Activated naive CD8-positive, alpha-beta T cell treated with anti-CD3 and anti-CD28 coated beads, Interleukin-2, amount 50 U/mL, for 24 hours (primary cell): ENCODE measurements at regions not wholly inside any gene's neighbourhood (a gene's known extent, or its start where the extent isn't known, plus 50 kb on each side); places are given as distances from the start of the nearest gene placed in this dataset.
"Not testable (repeated sequence)": the region's sequence is repeated elsewhere in the genome, so short reads cannot be mapped to it uniquely, and the experiment has no call there.

Experiments
- ATAC-seq: fragments of 150-1000 bp; cut with Tn5 transposase; one replicate; pipeline ENCODE4 v1.10.0; 2021
- DNase-seq: peaks from one replicate; pipeline ENCODE4 v3.0.0; 2021
- H3K27ac Mint-ChIP-seq: one replicate; pipeline ENCODE4 v1.8.0; 2021; ENCODE audit warnings: mild to moderate bottlenecking, mixed read lengths
- H3K27me3 Mint-ChIP-seq: one replicate; pipeline ENCODE4 v1.8.0; 2021; ENCODE audit warnings: mixed read lengths
- H3K36me3 Mint-ChIP-seq: one replicate; pipeline ENCODE4 v1.8.0; 2021; ENCODE audit warnings: low read depth, mixed read lengths
- H3K4me1 Mint-ChIP-seq: one replicate; pipeline ENCODE4 v1.8.0; 2021; ENCODE audit warnings: mixed read lengths
- H3K4me3 Mint-ChIP-seq: one replicate; pipeline ENCODE4 v1.8.0; 2021; ENCODE audit warnings: mild to moderate bottlenecking, moderate library complexity, mixed read lengths
- H3K9me3 Mint-ChIP-seq: one replicate; pipeline ENCODE4 v1.8.0; 2021; ENCODE audit warnings: mixed read lengths

GRCh38 chr4:151564321-151564720 is 155.3 kb downstream of the FHIP1A start:
- H3K27me3 Mint-ChIP-seq: peaks cover 27% of the 10 kb centered on the region
- no peak overlapping the region for H3K4me3 Mint-ChIP-seq
- no peaks in the 10 kb centered on the region for H3K9me3 Mint-ChIP-seq
- DNase-seq: no peak
- no peaks in the 10 kb centered on the region for H3K36me3 Mint-ChIP-seq
- no peak overlapping the region for H3K27ac Mint-ChIP-seq
- ATAC-seq: no peak
- peaks cover 3% of the 10 kb centered on the region for H3K4me1 Mint-ChIP-seq

- H3K9me3 Mint-ChIP-seq: no peaks in the 10 kb centered on the region
- no peak overlapping the region for H3K4me3 Mint-ChIP-seq
- H3K27me3 Mint-ChIP-seq: peaks cover 24% of the 10 kb centered on the region
- no peak for ATAC-seq
- no peak overlapping the region for H3K27ac Mint-ChIP-seq
- peaks cover 3% of the 10 kb centered on the region for H3K4me1 Mint-ChIP-seq
- no peaks in the 10 kb centered on the region for H3K36me3 Mint-ChIP-seq
- DNase-seq: no peak
These were observed 156.6 kb downstream of the FHIP1A start for GRCh38 chr4:151565583-151565982.

GRCh38 chr4:151566053-151566452 is 157.1 kb downstream of the FHIP1A start:
- ATAC-seq: no peak
- Mint-ChIP-seq H3K27me3 (peaks cover 21% of the 10 kb centered on the region), H3K9me3 (no peaks in the 10 kb centered on the region), H3K27ac (no peak overlapping the region), H3K4me1 (peaks cover 3% of the 10 kb centered on the region), H3K4me3 (no peak overlapping the region), H3K36me3 (no peaks in the 10 kb centered on the region)
- DNase-seq: no peak

- H3K4me3 Mint-ChIP-seq: no peak overlapping the region
- H3K27me3 Mint-ChIP-seq: peaks cover 18% of the 10 kb centered on the region
- no peak overlapping the region for H3K27ac Mint-ChIP-seq
- no peak for ATAC-seq
- no peaks in the 10 kb centered on the region for H3K9me3 Mint-ChIP-seq
- H3K4me1 Mint-ChIP-seq: peaks cover 3% of the 10 kb centered on the region
- no peaks in the 10 kb centered on the region for H3K36me3 Mint-ChIP-seq
- DNase-seq: no peak
These were observed 158.1 kb downstream of the FHIP1A start for GRCh38 chr4:151567056-151567455.

- H3K36me3 Mint-ChIP-seq: no peaks in the 10 kb centered on the region
- no peaks in the 10 kb centered on the region for H3K9me3 Mint-ChIP-seq
- no peak overlapping the region for H3K4me3 Mint-ChIP-seq
- no peaks in the 10 kb centered on the region for H3K4me1 Mint-ChIP-seq
- H3K27me3 Mint-ChIP-seq: peaks cover 13% of the 10 kb centered on the region
- ATAC-seq: no peak
- DNase-seq: no peak
- no peak overlapping the region for H3K27ac Mint-ChIP-seq
These were observed 160.0 kb downstream of the FHIP1A start for GRCh38 chr4:151568966-151569365.

- no peaks in the 10 kb centered on the region for H3K9me3 Mint-ChIP-seq
- DNase-seq: no peak
- H3K36me3 Mint-ChIP-seq: no peaks in the 10 kb centered on the region
- ATAC-seq: no peak
- peaks cover 10% of the 10 kb centered on the region for H3K27me3 Mint-ChIP-seq
- no peak overlapping the region for H3K4me3 Mint-ChIP-seq
- H3K4me1 Mint-ChIP-seq: no peaks in the 10 kb centered on the region
- no peak overlapping the region for H3K27ac Mint-ChIP-seq
These were observed 160.7 kb downstream of the FHIP1A start for GRCh38 chr4:151569650-151570049.

- peaks cover 4% of the 10 kb centered on the region for H3K27me3 Mint-ChIP-seq
- no peaks in the 10 kb centered on the region for H3K36me3 Mint-ChIP-seq
- no peak overlapping the region for H3K4me3 Mint-ChIP-seq
- no peak overlapping the region for H3K27ac Mint-ChIP-seq
- H3K9me3 Mint-ChIP-seq: no peaks in the 10 kb centered on the region
- ATAC-seq (no peak), DNase-seq (no peak)
- no peaks in the 10 kb centered on the region for H3K4me1 Mint-ChIP-seq
These were observed 164.5 kb downstream of the FHIP1A start for GRCh38 chr4:151573474-151573873.

- Mint-ChIP-seq H3K9me3 (no peaks in the 10 kb centered on the region), H3K27ac (no peak overlapping the region), H3K27me3 (no peaks in the 10 kb centered on the region), H3K36me3 (no peaks in the 10 kb centered on the region), H3K4me3 (no peak overlapping the region), H3K4me1 (no peaks in the 10 kb centered on the region)
- ATAC-seq: no peak
- DNase-seq: no peak
These were observed 165.0 kb downstream of the FHIP1A start for GRCh38 chr4:151573945-151574344.

GRCh38 chr4:151574968-151575367 is 166.0 kb downstream of the FHIP1A start:
- Mint-ChIP-seq H3K9me3 (no peaks in the 10 kb centered on the region), H3K27me3 (no peaks in the 10 kb centered on the region), H3K27ac (no peak overlapping the region), H3K36me3 (no peaks in the 10 kb centered on the region), H3K4me3 (no peak overlapping the region), H3K4me1 (no peaks in the 10 kb centered on the region)
- no peak for ATAC-seq
- DNase-seq: no peak

GRCh38 chr4:151575646-151576045 is 166.7 kb downstream of the FHIP1A start:
- Mint-ChIP-seq H3K4me3 (no peak overlapping the region), H3K27me3 (no peaks in the 10 kb centered on the region), H3K4me1 (no peaks in the 10 kb centered on the region), H3K36me3 (no peaks in the 10 kb centered on the region), H3K9me3 (no peaks in the 10 kb centered on the region), H3K27ac (no peak overlapping the region)
- DNase-seq: no peak
- ATAC-seq: no peak

- no peak overlapping the region for H3K27ac Mint-ChIP-seq
- ATAC-seq: no peak
These were observed 167.7 kb downstream of the FHIP1A start for GRCh38 chr4:151576627-151577026.

GRCh38 chr4:151581570-151581969 is 172.6 kb downstream of the FHIP1A start:
- H3K9me3 Mint-ChIP-seq: no peaks in the 10 kb centered on the region
- H3K27me3 Mint-ChIP-seq: peaks cover 3% of the 10 kb centered on the region
- DNase-seq: no peak
- ATAC-seq: no peak
- no peaks in the 10 kb centered on the region for H3K4me1 Mint-ChIP-seq
- no peaks in the 10 kb centered on the region for H3K36me3 Mint-ChIP-seq
- no peak overlapping the region for H3K27ac Mint-ChIP-seq
- no peak overlapping the region for H3K4me3 Mint-ChIP-seq

More at GRCh38 chr4:151576627-151577026, 167.7 kb downstream of the FHIP1A start:
- no peaks in the 10 kb centered on the region for H3K4me1 Mint-ChIP-seq
- H3K4me3 Mint-ChIP-seq: no peak overlapping the region
- no peak for DNase-seq
- H3K36me3 Mint-ChIP-seq: no peaks in the 10 kb centered on the region
- peaks cover 2% of the 10 kb centered on the region for H3K27me3 Mint-ChIP-seq
- H3K9me3 Mint-ChIP-seq: no peaks in the 10 kb centered on the region

- no peak overlapping the region for H3K4me3 Mint-ChIP-seq
- peaks cover 3% of the 10 kb centered on the region for H3K27me3 Mint-ChIP-seq
- no peaks in the 10 kb centered on the region for H3K9me3 Mint-ChIP-seq
- H3K4me1 Mint-ChIP-seq: no peaks in the 10 kb centered on the region
- ATAC-seq (no peak), DNase-seq (no peak)
- H3K36me3 Mint-ChIP-seq: no peaks in the 10 kb centered on the region
- H3K27ac Mint-ChIP-seq: no peak overlapping the region
These were observed 173.1 kb downstream of the FHIP1A start for GRCh38 chr4:151582098-151582497.

- Mint-ChIP-seq H3K36me3 (no peaks in the 10 kb centered on the region), H3K4me1 (no peaks in the 10 kb centered on the region), H3K27ac (no peak overlapping the region), H3K4me3 (no peak overlapping the region), H3K27me3 (peaks cover 3% of the 10 kb centered on the region), H3K9me3 (no peaks in the 10 kb centered on the region)
- ATAC-seq: no peak
- DNase-seq: no peak
These were observed 174.4 kb downstream of the FHIP1A start for GRCh38 chr4:151583157-151583914.

GRCh38 chr4:151584101-151584500 is 175.1 kb downstream of the FHIP1A start:
- ATAC-seq (no peak), DNase-seq (no peak)
- H3K4me3 Mint-ChIP-seq: no peak overlapping the region
- H3K4me1 Mint-ChIP-seq: no peaks in the 10 kb centered on the region
- H3K9me3 Mint-ChIP-seq: no peaks in the 10 kb centered on the region
- no peaks in the 10 kb centered on the region for H3K36me3 Mint-ChIP-seq
- peaks cover 3% of the 10 kb centered on the region for H3K27me3 Mint-ChIP-seq
- H3K27ac Mint-ChIP-seq: no peak overlapping the region

GRCh38 chr4:151595629-151596028 is 165.2 kb downstream of the GATB start:
- not testable (repeated sequence) for H3K27me3 Mint-ChIP-seq, H3K27ac Mint-ChIP-seq, DNase-seq, H3K4me1 Mint-ChIP-seq, H3K4me3 Mint-ChIP-seq, H3K36me3 Mint-ChIP-seq, H3K9me3 Mint-ChIP-seq, ATAC-seq
